ENCODE measurements at regions not wholly inside any gene's neighbourhood (a gene's known extent, or its start where the extent isn't known, plus 50 kb on each side); places are given as distances from the start of the nearest gene placed in this dataset.
"Not testable (repeated sequence)": the region's sequence is repeated elsewhere in the genome, so short reads cannot be mapped to it uniquely, and the experiment has no call there.

GRCh38 chr6:103855750-103856149 is 1004.0 kb downstream of the HACE1 start:
- H3K4me3 Mint-ChIP-seq = no peak overlapping the region
- no peaks in the 10 kb centered on the region for H3K27me3 Mint-ChIP-seq (ENCODE audit: low read depth)
- no peaks in the 10 kb centered on the region for H3K9me3 Mint-ChIP-seq
- no peaks in the 10 kb centered on the region for H3K4me1 Mint-ChIP-seq (ENCODE audit: low read depth)
- CTCF ChIA-PET = no interaction called here
- no peaks in the 10 kb centered on the region for H3K36me3 Mint-ChIP-seq (ENCODE audit: low read depth)
- DNase-seq = no peak
- intact Hi-C loops (cut with micrococcal nuclease) = no loop called here
- H3K27ac Mint-ChIP-seq = no peak overlapping the region

GRCh38 chr6:103854059-103854458 is 1005.7 kb downstream of the HACE1 start:
- intact Hi-C loops (cut with micrococcal nuclease) = no loop called here
- Mint-ChIP-seq H3K9me3 (no peaks in the 10 kb centered on the region), H3K4me1 (ENCODE audit: low read depth) (no peaks in the 10 kb centered on the region), H3K4me3 (no peak overlapping the region), H3K36me3 (ENCODE audit: low read depth) (no peaks in the 10 kb centered on the region), H3K27ac (no peak overlapping the region), H3K27me3 (ENCODE audit: low read depth) (no peaks in the 10 kb centered on the region)
- DNase-seq = no peak
- CTCF ChIA-PET = no interaction called here

DNA sequence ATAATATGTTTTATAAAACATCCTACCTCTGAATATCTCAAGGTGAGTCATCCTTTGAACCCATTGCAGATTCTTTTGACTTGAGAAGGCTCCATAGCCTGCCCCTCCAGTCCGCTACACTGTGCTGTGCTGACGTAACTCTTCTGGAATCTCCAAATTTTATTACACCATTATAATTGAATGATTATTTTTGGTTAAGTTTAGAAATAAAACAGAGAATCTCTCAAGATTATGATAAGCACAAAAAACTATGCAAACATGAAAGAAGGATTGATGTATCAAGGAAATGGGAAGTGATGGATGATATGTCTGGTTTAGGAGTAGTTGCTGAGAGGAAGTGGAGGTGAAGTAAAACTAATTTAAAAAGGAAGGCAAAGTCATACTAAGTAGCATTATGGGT is 1021.3 kb downstream of the HACE1 start:
- H3K27ac Mint-ChIP-seq = no peak overlapping the region
- H3K4me3 Mint-ChIP-seq = no peak overlapping the region
- H3K4me1 Mint-ChIP-seq (ENCODE audit: low read depth) = no peaks in the 10 kb centered on the region
- intact Hi-C loops (cut with micrococcal nuclease) = no loop called here
- CTCF ChIA-PET = no interaction called here
- no peaks in the 10 kb centered on the region for H3K27me3 Mint-ChIP-seq (ENCODE audit: low read depth)
- DNase-seq = no peak
- H3K36me3 Mint-ChIP-seq (ENCODE audit: low read depth) = no peaks in the 10 kb centered on the region
- peaks cover 8% of the 10 kb centered on the region for H3K9me3 Mint-ChIP-seq

- Mint-ChIP-seq H3K27me3 (ENCODE audit: low read depth) (no peaks in the 10 kb centered on the region), H3K4me3 (no peak overlapping the region), H3K4me1 (ENCODE audit: low read depth) (no peaks in the 10 kb centered on the region), H3K9me3 (peaks cover 2% of the 10 kb centered on the region), H3K27ac (no peak overlapping the region), H3K36me3 (ENCODE audit: low read depth) (no peaks in the 10 kb centered on the region)
- no peak for DNase-seq
- intact Hi-C loops (cut with micrococcal nuclease) = no loop called here
- CTCF ChIA-PET = no interaction called here
Measured at GRCh38 chr6:103826209-103826608, 1033.5 kb downstream of the HACE1 start.

GRCh38 chr6:103820148-103820547 is 1039.6 kb downstream of the HACE1 start:
- H3K27ac Mint-ChIP-seq = no peak overlapping the region
- H3K9me3 Mint-ChIP-seq = peaks cover 4% of the 10 kb centered on the region
- H3K27me3 Mint-ChIP-seq (ENCODE audit: low read depth) = no peaks in the 10 kb centered on the region
- DNase-seq = no peak
- intact Hi-C loops (cut with micrococcal nuclease) = no loop called here
- H3K36me3 Mint-ChIP-seq (ENCODE audit: low read depth) = no peaks in the 10 kb centered on the region
- no peaks in the 10 kb centered on the region for H3K4me1 Mint-ChIP-seq (ENCODE audit: low read depth)
- H3K4me3 Mint-ChIP-seq = no peak overlapping the region
- CTCF ChIA-PET = no interaction called here

- no peak overlapping the region for H3K4me3 Mint-ChIP-seq
- H3K36me3 Mint-ChIP-seq (ENCODE audit: low read depth) = no peaks in the 10 kb centered on the region
- intact Hi-C loops (cut with micrococcal nuclease) = no loop called here
- DNase-seq = no peak
- H3K9me3 Mint-ChIP-seq = peaks cover 4% of the 10 kb centered on the region
- no peak overlapping the region for H3K27ac Mint-ChIP-seq
- H3K27me3 Mint-ChIP-seq (ENCODE audit: low read depth) = no peaks in the 10 kb centered on the region
- CTCF ChIA-PET = no interaction called here
- no peaks in the 10 kb centered on the region for H3K4me1 Mint-ChIP-seq (ENCODE audit: low read depth)
Measured at GRCh38 chr6:103819509-103819908, 1040.2 kb downstream of the HACE1 start.

- Mint-ChIP-seq H3K4me3 (no peak overlapping the region), H3K27ac (no peak overlapping the region), H3K9me3 (no peaks in the 10 kb centered on the region), H3K27me3 (ENCODE audit: low read depth) (no peaks in the 10 kb centered on the region), H3K4me1 (ENCODE audit: low read depth) (no peaks in the 10 kb centered on the region), H3K36me3 (ENCODE audit: low read depth) (no peaks in the 10 kb centered on the region)
- DNase-seq = no peak
- CTCF ChIA-PET = no interaction called here
- intact Hi-C loops (cut with micrococcal nuclease) = no loop called here
Measured at GRCh38 chr6:103812970-103813369, 1046.7 kb downstream of the HACE1 start.

GRCh38 chr6:103801901-103802479 is 1057.7 kb downstream of the HACE1 start:
- H3K9me3 Mint-ChIP-seq; H3K4me3 Mint-ChIP-seq; H3K27ac Mint-ChIP-seq; H3K4me1 Mint-ChIP-seq (ENCODE audit: low read depth); DNase-seq; CTCF ChIA-PET; H3K36me3 Mint-ChIP-seq (ENCODE audit: low read depth); H3K27me3 Mint-ChIP-seq (ENCODE audit: low read depth); intact Hi-C loops (cut with micrococcal nuclease): not testable (repeated sequence)

DNA sequence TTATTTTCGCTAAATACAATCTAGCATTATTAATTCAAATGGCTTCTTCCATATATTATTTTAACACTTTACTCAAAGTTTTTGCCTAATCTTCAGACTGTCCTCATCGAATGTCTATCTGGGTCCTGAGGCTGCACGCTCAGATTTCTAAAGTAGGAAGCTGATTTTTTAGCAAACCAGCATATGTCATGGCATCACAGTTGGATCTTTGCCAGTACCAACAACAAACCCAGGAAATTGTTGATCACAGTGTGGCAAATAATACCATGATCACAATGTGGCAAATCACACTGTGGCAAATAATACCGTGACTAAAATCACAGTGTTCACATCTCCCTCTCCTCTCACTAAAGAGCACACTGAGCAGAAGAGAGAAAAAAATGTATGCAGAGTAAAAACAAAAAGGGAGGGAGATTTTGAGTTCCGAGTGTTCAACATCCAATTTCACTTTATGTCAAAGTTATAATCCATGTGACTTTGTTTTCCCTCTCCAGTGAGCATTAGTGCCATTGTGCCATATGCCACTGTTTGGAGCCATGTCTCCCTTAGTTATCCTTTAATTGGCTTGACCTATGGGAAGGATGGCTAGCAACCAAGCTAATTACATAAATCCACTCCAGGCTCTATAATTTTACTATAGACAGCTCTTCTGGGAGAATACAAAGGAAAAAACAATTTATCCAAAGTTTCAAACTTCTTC is 1059.6 kb downstream of the HACE1 start:
- no peaks in the 10 kb centered on the region for H3K36me3 Mint-ChIP-seq (ENCODE audit: low read depth)
- no peaks in the 10 kb centered on the region for H3K4me1 Mint-ChIP-seq (ENCODE audit: low read depth)
- H3K4me3 Mint-ChIP-seq = no peak overlapping the region
- peaks cover 8% of the 10 kb centered on the region for H3K9me3 Mint-ChIP-seq
- H3K27ac Mint-ChIP-seq = no peak overlapping the region
- intact Hi-C loops (cut with micrococcal nuclease) = no loop called here
- CTCF ChIA-PET = no interaction called here
- no peak for DNase-seq
- H3K27me3 Mint-ChIP-seq (ENCODE audit: low read depth) = no peaks in the 10 kb centered on the region

GRCh38 chr6:103798166-103798565 is 1061.6 kb downstream of the HACE1 start:
- Mint-ChIP-seq H3K27ac (no peak overlapping the region), H3K36me3 (ENCODE audit: low read depth) (no peaks in the 10 kb centered on the region), H3K27me3 (ENCODE audit: low read depth) (no peaks in the 10 kb centered on the region), H3K4me3 (no peak overlapping the region), H3K9me3 (peaks cover 7% of the 10 kb centered on the region), H3K4me1 (ENCODE audit: low read depth) (no peaks in the 10 kb centered on the region)
- intact Hi-C loops (cut with micrococcal nuclease) = no loop called here
- CTCF ChIA-PET = no interaction called here
- DNase-seq = no peak

- CTCF ChIA-PET = interaction anchor here (0.6 kb wide), 1 partner anchor 749 kb away, joined by 3 read pairs; no protein-coding TSS in a partner anchor
- intact Hi-C loops (cut with micrococcal nuclease) = no loop called here
- Mint-ChIP-seq H3K27ac (no peak overlapping the region), H3K9me3 (peaks cover 4% of the 10 kb centered on the region), H3K27me3 (ENCODE audit: low read depth) (no peaks in the 10 kb centered on the region), H3K4me3 (no peak overlapping the region), H3K36me3 (ENCODE audit: low read depth) (no peaks in the 10 kb centered on the region), H3K4me1 (ENCODE audit: low read depth) (no peaks in the 10 kb centered on the region)
- DNase-seq = no peak
Measured at GRCh38 chr6:103797738-103798137, 1062.0 kb downstream of the HACE1 start.

GRCh38 chr6:103791458-103791857 is 1068.3 kb downstream of the HACE1 start:
- H3K4me3 Mint-ChIP-seq = no peak overlapping the region
- H3K4me1 Mint-ChIP-seq (ENCODE audit: low read depth) = no peaks in the 10 kb centered on the region
- no peaks in the 10 kb centered on the region for H3K27me3 Mint-ChIP-seq (ENCODE audit: low read depth)
- intact Hi-C loops (cut with micrococcal nuclease) = no loop called here
- DNase-seq = no peak
- peaks cover 4% of the 10 kb centered on the region for H3K9me3 Mint-ChIP-seq
- no peaks in the 10 kb centered on the region for H3K36me3 Mint-ChIP-seq (ENCODE audit: low read depth)
- H3K27ac Mint-ChIP-seq = no peak overlapping the region
- CTCF ChIA-PET = no interaction called here

GRCh38 chr6:103784117-103784516 is 1075.6 kb downstream of the HACE1 start:
- peaks cover 3% of the 10 kb centered on the region for H3K9me3 Mint-ChIP-seq
- H3K27ac Mint-ChIP-seq = no peak overlapping the region
- H3K4me3 Mint-ChIP-seq = no peak overlapping the region
- H3K27me3 Mint-ChIP-seq (ENCODE audit: low read depth) = no peaks in the 10 kb centered on the region
- no peaks in the 10 kb centered on the region for H3K36me3 Mint-ChIP-seq (ENCODE audit: low read depth)
- CTCF ChIA-PET = interaction anchor here (0.6 kb wide), 1 partner anchor 1504 kb away, joined by 3 read pairs; no protein-coding TSS in a partner anchor
- no peaks in the 10 kb centered on the region for H3K4me1 Mint-ChIP-seq (ENCODE audit: low read depth)
- intact Hi-C loops (cut with micrococcal nuclease) = no loop called here
- DNase-seq = no peak
